Breast epithelium (tissue), 4 donors: ENCODE measurements at regions not wholly inside any gene's neighbourhood (a gene's known extent, or its start where the extent isn't known, plus 50 kb on each side); places are given as distances from the start of the nearest gene placed in this dataset.

Experiments
- DNase-seq, 2 donors: peaks; one replicate each; pipeline ENCODE4 v3.0.0-alpha.2; 2019; ENCODE audit warnings: low spot score in 2 of 2
- H3K27ac ChIP-seq, 2 donors: fragments of 200-600 bp; sonication (generic) in 1 of 2; one replicate each; pipeline ENCODE4 v1.5.1; 2016 to 2019; ENCODE audit warnings: mild to moderate bottlenecking in 1 of 2
- H3K27me3 ChIP-seq, 2 donors: fragments of 200-600 bp; sonication (generic) in 1 of 2; one replicate each; pipeline versions ENCODE4 v1.5.1 to v1.6.0; 2017 to 2019; ENCODE audit warnings: control low read depth in 1 of 2, mild to moderate bottlenecking in 1 of 2
- H3K36me3 ChIP-seq: fragments of 200-600 bp; one replicate; pipeline ENCODE4 v1.5.1; 2019
- H3K4me1 ChIP-seq, 2 donors: fragments of 200-600 bp; sonication (generic); one replicate each; pipeline ENCODE4 v1.5.1; 2016 to 2019; ENCODE audit warnings: control low read depth in 1 of 2
- H3K4me3 ChIP-seq, 3 donors: fragments of 200-600 bp; sonication (generic); 1 replicate in 2 of 3; 2 replicates in 1 of 3; pipeline ENCODE4 v1.5.1; 2016 to 2019; ENCODE audit warnings: mild to moderate bottlenecking in 3 of 3, moderate library complexity in 2 of 3
- H3K9me3 ChIP-seq, 2 donors: fragments of 200-600 bp; sonication (generic) in 1 of 2; one replicate each; pipeline ENCODE4 v1.5.1; 2016 to 2019; ENCODE audit warnings: control low read depth in 1 of 2
- CTCF ChIP-seq, 3 donors: fragments of 450-650 bp; IDR thresholded peaks; one replicate each; pipeline ENCODE4 v1.5.1; 2016 to 2017; ENCODE audit warnings: antibody characterized with exemption in 3 of 3, mild to moderate bottlenecking in 3 of 3, moderate library complexity in 3 of 3
- POLR2A ChIP-seq: fragments of 450-650 bp; IDR thresholded peaks from one replicate; pipeline ENCODE4 v1.6.1; 2016; ENCODE audit warnings: antibody characterized with exemption, mild to moderate bottlenecking, moderate library complexity
- POLR2AphosphoS5 ChIP-seq, 3 donors: sonication (generic); formaldehyde crosslinking; IDR thresholded peaks; one replicate each; pipeline ENCODE4 v1.6.1; 2017; ENCODE audit warnings: antibody characterized with exemption in 3 of 3
- intact Hi-C: fragments of 100-400 bp; cut with DNase I; formaldehyde crosslinking; loops from one replicate; pipeline ENCODE4 v1.15.1; 2023; ENCODE audit warnings: low total_unique reads

- no peaks in the 10 kb centered on the region for H3K4me1 ChIP-seq
- H3K9me3 ChIP-seq: no peaks in the 10 kb centered on the region
- intact Hi-C loops: no loop called here
- H3K36me3 ChIP-seq: peaks cover 3% of the 10 kb centered on the region
- no peaks in the 10 kb centered on the region for H3K27me3 ChIP-seq
- no peak overlapping the region for H3K27ac ChIP-seq
- no peak for TF ChIP-seq CTCF (IDR thresholded peaks at IDR 0.05)
- no peak for TF ChIP-seq POLR2A
- no peak for TF ChIP-seq POLR2AphosphoS5 (IDR thresholded peaks at IDR 0.05)
- no peak for DNase-seq
- H3K4me3 ChIP-seq: no peak overlapping the region
Measured at GRCh38 chr3:117499189-117499870, 789.8 kb downstream of the TUSC7 start.

- H3K36me3 ChIP-seq: no peaks in the 10 kb centered on the region
- H3K27me3 ChIP-seq: no peaks in the 10 kb centered on the region
- intact Hi-C loops: no loop called here
Measured at GRCh38 chr3:117507958-117508357, 798.4 kb downstream of the TUSC7 start.

GRCh38 chr3:117509858-117510257, 800.3 kb downstream of the TUSC7 start:
- TF ChIP-seq POLR2AphosphoS5 (IDR thresholded peaks at IDR 0.05): no peak
- no peak for TF ChIP-seq CTCF (IDR thresholded peaks at IDR 0.05)
- TF ChIP-seq POLR2A: no peak
- Histone ChIP-seq H3K9me3 (no peaks in the 10 kb centered on the region), H3K27me3 (no peaks in the 10 kb centered on the region), H3K36me3 (no peaks in the 10 kb centered on the region), H3K4me3 (no peak overlapping the region), H3K4me1 (no peaks in the 10 kb centered on the region), H3K27ac (no peak overlapping the region)
- DNase-seq: no peak
- intact Hi-C loops: no loop called here

More at GRCh38 chr3:117507958-117508357, 798.4 kb downstream of the TUSC7 start:
- Histone ChIP-seq H3K27ac (no peak overlapping the region), H3K4me3 (no peak overlapping the region), H3K4me1 (no peaks in the 10 kb centered on the region), H3K9me3 (no peaks in the 10 kb centered on the region)
- DNase-seq: no peak
- TF ChIP-seq CTCF (IDR thresholded peaks at IDR 0.05) (no peak), POLR2A (no peak), POLR2AphosphoS5 (IDR thresholded peaks at IDR 0.05) (no peak)

DNA sequence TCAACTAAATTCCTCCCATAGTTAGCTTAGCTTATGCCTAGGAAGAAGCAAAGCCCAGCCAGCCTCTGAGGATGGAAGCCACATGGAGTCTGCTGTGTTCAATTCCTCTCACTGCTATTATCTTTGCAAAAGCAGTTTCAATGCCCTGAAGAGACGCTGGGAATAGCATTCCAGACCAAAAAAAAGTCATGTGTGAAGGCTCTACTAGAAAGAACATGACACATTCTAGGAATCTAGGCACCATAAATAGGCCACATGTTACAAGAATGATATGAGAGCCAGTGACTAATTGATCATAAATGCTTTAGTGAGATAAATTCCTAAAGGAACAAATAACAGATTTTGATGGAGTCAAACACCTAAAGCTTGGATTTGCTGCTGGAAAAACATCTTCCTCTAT, 800.8 kb downstream of the TUSC7 start:
- TF ChIP-seq POLR2AphosphoS5 (IDR thresholded peaks at IDR 0.05) (no peak), POLR2A (no peak), CTCF (IDR thresholded peaks at IDR 0.05) (no peak)
- DNase-seq: no peak
- Histone ChIP-seq H3K9me3 (no peaks in the 10 kb centered on the region), H3K27me3 (no peaks in the 10 kb centered on the region), H3K27ac (no peak overlapping the region), H3K4me1 (no peaks in the 10 kb centered on the region), H3K4me3 (no peak overlapping the region), H3K36me3 (no peaks in the 10 kb centered on the region)
- intact Hi-C loops: no loop called here

GRCh38 chr3:117512975-117513374, 803.4 kb downstream of the TUSC7 start:
- Histone ChIP-seq H3K27ac (no peak overlapping the region), H3K27me3 (no peaks in the 10 kb centered on the region), H3K4me3 (no peak overlapping the region), H3K9me3 (no peaks in the 10 kb centered on the region), H3K4me1 (no peaks in the 10 kb centered on the region), H3K36me3 (no peaks in the 10 kb centered on the region)
- DNase-seq: no peak
- TF ChIP-seq CTCF (IDR thresholded peaks at IDR 0.05): no peak
- TF ChIP-seq POLR2AphosphoS5 (IDR thresholded peaks at IDR 0.05): no peak
- intact Hi-C loops: no loop called here
